Right hindlimb (tissue), 1 donor: ENCODE measurements at regions not wholly inside any gene's neighbourhood (a gene's known extent, or its start where the extent isn't known, plus 50 kb on each side); places are given as distances from the start of the nearest gene placed in this dataset.
"Not testable (repeated sequence)": the region's sequence is repeated elsewhere in the genome, so short reads cannot be mapped to it uniquely, and the experiment has no call there.

Experiments
- DNase-seq: peaks from one replicate; pipeline ENCODE4 v3.0.0-alpha.2; 2018

- DNase-seq: no peak
Observed at GRCh38 chr4:125760956-125761355, 446.2 kb downstream of the FAT4 start.

GRCh38 chr4:125762537-125762936, 447.8 kb downstream of the FAT4 start:
- no peak for DNase-seq

GRCh38 chr4:125765941-125766340, 451.2 kb downstream of the FAT4 start:
- no peak for DNase-seq

GRCh38 chr4:125770814-125771398, 456.2 kb downstream of the FAT4 start:
- DNase-seq: no peak

- DNase-seq: no peak
Observed at GRCh38 chr4:125772680-125773079, 457.9 kb downstream of the FAT4 start.

- no peak for DNase-seq
Observed at GRCh38 chr4:125773502-125773901, 458.7 kb downstream of the FAT4 start.

GRCh38 chr4:125773931-125774330, 459.2 kb downstream of the FAT4 start:
- no peak for DNase-seq

- DNase-seq: no peak
Observed at GRCh38 chr4:125776146-125776545, 461.4 kb downstream of the FAT4 start.

- no peak for DNase-seq
Observed at GRCh38 chr4:125780164-125780563, 465.4 kb downstream of the FAT4 start.

- DNase-seq: no peak
Observed at GRCh38 chr4:125780747-125781146, 466.0 kb downstream of the FAT4 start.

- DNase-seq: no peak
Observed at GRCh38 chr4:125781651-125782050, 466.9 kb downstream of the FAT4 start.

GRCh38 chr4:125784741-125785140, 470.0 kb downstream of the FAT4 start:
- DNase-seq: no peak

GRCh38 chr4:125787707-125788106, 473.0 kb downstream of the FAT4 start:
- DNase-seq: no peak

GRCh38 chr4:125789023-125789422, 474.3 kb downstream of the FAT4 start:
- no peak for DNase-seq

GRCh38 chr4:125791896-125792295, 477.1 kb downstream of the FAT4 start:
- no peak for DNase-seq

- DNase-seq: no peak
Observed at GRCh38 chr4:125794989-125795388, 480.2 kb downstream of the FAT4 start.

GRCh38 chr4:125796138-125796537, 481.4 kb downstream of the FAT4 start:
- DNase-seq: no peak

GRCh38 chr4:125797621-125798020, 482.9 kb downstream of the FAT4 start:
- not testable (repeated sequence) for DNase-seq

GRCh38 chr4:125801373-125801772, 486.6 kb downstream of the FAT4 start:
- no peak for DNase-seq

GRCh38 chr4:125801924-125802323, 487.2 kb downstream of the FAT4 start:
- DNase-seq: no peak

GRCh38 chr4:125808022-125808421, 493.3 kb downstream of the FAT4 start:
- no peak for DNase-seq

GRCh38 chr4:125808570-125808969, 493.8 kb downstream of the FAT4 start:
- no peak for DNase-seq

- no peak for DNase-seq
Observed at GRCh38 chr4:125811892-125812291, 497.1 kb downstream of the FAT4 start.

- DNase-seq: no peak
Observed at GRCh38 chr4:125826801-125827695, 512.3 kb downstream of the FAT4 start.

- no peak for DNase-seq
Observed at GRCh38 chr4:125827696-125828052, 512.9 kb downstream of the FAT4 start.
